ENCODE measurements at regions not wholly inside any gene's neighbourhood (a gene's known extent, or its start where the extent isn't known, plus 50 kb on each side); places are given as distances from the start of the nearest gene placed in this dataset.

DNA sequence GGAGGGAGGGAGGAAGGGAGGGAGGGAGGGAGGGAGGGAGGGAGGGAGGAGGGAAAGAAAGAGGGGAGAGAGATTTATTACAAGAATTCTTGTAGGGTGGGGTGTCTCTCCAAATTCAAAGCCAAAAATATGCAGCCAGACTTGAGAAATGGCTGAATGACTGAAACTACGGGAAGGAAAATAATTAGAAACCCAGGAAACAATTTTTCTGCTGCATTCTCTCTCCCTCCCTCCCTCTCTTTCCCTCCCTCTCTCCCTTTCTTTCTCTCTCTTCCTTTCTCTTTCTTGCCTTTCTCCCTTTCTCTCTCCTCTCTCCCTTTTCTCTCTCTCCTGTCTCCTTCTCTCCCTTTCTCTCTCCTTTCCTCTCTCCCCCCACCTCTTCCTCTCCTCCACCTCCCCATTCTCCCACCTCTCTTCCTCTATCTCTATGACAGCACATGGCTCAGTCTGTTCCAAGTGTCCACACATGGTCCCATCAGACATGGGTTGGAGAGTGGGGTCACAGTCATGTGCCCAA is 218.7 kb downstream of the C1D start:
- no TSS peak for BruUV-seq (replicated peaks)

More for the DNA sequence above, 218.7 kb downstream of the C1D start:
- peaks cover 43% of the 10 kb centered on the region for H3K27me3 ChIP-seq (ENCODE audit: insufficient read depth, low read length)
- intact Hi-C loops (cut with micrococcal nuclease), result loop anchor here (5.0 kb wide), 2 partner anchors 367 to 1832 kb away; no protein-coding TSS in a partner anchor
- H3K27ac ChIP-seq (ENCODE audit: low read depth, low read length), result no peak overlapping the region
- ChIA-PET POLR2A (no interaction called here), RAD21 (ENCODE audit: low non-redundant PET in 1 of 2, low total read pairs in 2 of 2, uncharacterized antibody in 2 of 2, unreplicated experiment in 2 of 2) (no interaction called here), CTCF (no interaction called here)
- H3K9ac ChIP-seq (ENCODE audit: low read length), result no peak overlapping the region
- H3K4me3 ChIP-seq (replicated peaks in 1 of 2; ENCODE audit: low read depth in 1 of 2, low read length in 2 of 2), result no peak overlapping the region
- H4K20me1 ChIP-seq (ENCODE audit: insufficient read depth), result no peaks in the 10 kb centered on the region
- no peaks in the 10 kb centered on the region for H3K79me2 ChIP-seq (ENCODE audit: insufficient read depth, low read length)
- no peaks in the 10 kb centered on the region for H3K9me2 ChIP-seq (ENCODE audit: insufficient read depth)
- no peak for ATAC-seq
- H2AFZ ChIP-seq (ENCODE audit: low read depth, low read length, poor library complexity, severe bottlenecking), result no peak overlapping the region
- no peak overlapping the region for H3K4me2 ChIP-seq (ENCODE audit: low read length)
- no peaks in the 10 kb centered on the region for H3K36me3 ChIP-seq (ENCODE audit: control insufficient read depth in 1 of 2, insufficient read depth in 2 of 2, low read length in 2 of 2)
- DNase-seq (ENCODE audit: low read depth, low spot score), result no peak
- TF ChIP-seq RAD21 (IDR thresholded peaks at IDR 0.05; ENCODE audit: low read depth), result no peak
- TF ChIP-seq EZH2phosphoT487 (IDR thresholded peaks at IDR 0.05; ENCODE audit: borderline replicate concordance), result no peak
- TF ChIP-seq ELF1 (IDR thresholded peaks at IDR 0.05; ENCODE audit: borderline replicate concordance, low read depth), result no peak
- TF ChIP-seq SP1 (IDR thresholded peaks at IDR 0.05; ENCODE audit: low read depth), result no peak
- TF ChIP-seq FOSL1 (IDR thresholded peaks at IDR 0.05; ENCODE audit: low read depth), result no peak
- no peak for TF ChIP-seq SRF (IDR thresholded peaks at IDR 0.05; ENCODE audit: low read depth)
- TF ChIP-seq EZH2 (IDR thresholded peaks at IDR 0.05), result no peak
- no peak for TF ChIP-seq CEBPB (IDR thresholded peaks at IDR 0.05; ENCODE audit: low read depth)
- TF ChIP-seq CTCF (IDR thresholded peaks at IDR 0.05 in 2 of 3, conservative IDR thresholded peaks at IDR 0.05 in 1 of 3; ENCODE audit: borderline replicate concordance in 1 of 3, insufficient read depth in 1 of 3, low read depth in 2 of 3, low read length in 2 of 3), result no peak
- TF ChIP-seq POLR2A (IDR thresholded peaks at IDR 0.05; ENCODE audit: borderline replicate concordance, extremely low read depth, insufficient read depth, insufficient read length), result no peak
- no peak for TF ChIP-seq ZNF274 (IDR thresholded peaks at IDR 0.05; ENCODE audit: low read depth, low read length)
- H3K4me1 ChIP-seq (ENCODE audit: control insufficient read depth in 1 of 2, insufficient read depth in 2 of 2, low read length in 2 of 2), result peaks cover 4 to 6% of the 10 kb centered on the region in 2 experiments; a peak in 3 of 4 replicates
- H3K9me3 ChIP-seq (ENCODE audit: control insufficient read depth in 1 of 2, insufficient read depth in 1 of 2, low read depth in 1 of 2, low read length in 2 of 2), result no peaks in the 10 kb centered on the region

Measured in HCT116 (cell line).